SK-N-MC (cell line): ENCODE measurements at regions not wholly inside any gene's neighbourhood (a gene's known extent, or its start where the extent isn't known, plus 50 kb on each side); places are given as distances from the start of the nearest gene placed in this dataset.

ENCODE experiments used
- EZH2 ChIP-seq: fragments of 200-600 bp; sonication (generic); IDR thresholded peaks from one replicate; pipeline ENCODE4 v1.6.1; 2017; ENCODE audit warnings: antibody characterized with exemption
- POLR2AphosphoS5 ChIP-seq: IDR thresholded peaks from 2 replicates; pipeline ENCODE4 v1.6.1; 2012; ENCODE audit warnings: mild to moderate bottlenecking, low read depth, low read length, borderline replicate concordance

GRCh38 chrX:35680940-35681346 is 117.2 kb upstream of the MAGEB16 start:
- no peak for TF ChIP-seq POLR2AphosphoS5
- TF ChIP-seq EZH2 = no peak
